AG08396 (cell line): ENCODE measurements at regions not wholly inside any gene's neighbourhood (a gene's known extent, or its start where the extent isn't known, plus 50 kb on each side); places are given as distances from the start of the nearest gene placed in this dataset.
"Not testable (repeated sequence)": the region's sequence is repeated elsewhere in the genome, so short reads cannot be mapped to it uniquely, and the experiment has no call there.

Experiments used
- DNase-seq: peaks from one replicate; pipeline ENCODE4 v3.0.0; 2012; ENCODE audit warnings: low spot score, mixed read lengths

GRCh38 chr3:127439621-127440020 is 150.9 kb downstream of the TPRA1 start:
- DNase-seq = no peak

- DNase-seq = no peak
These were observed 151.1 kb upstream of the PRR20G start for GRCh38 chr3:127438951-127439350.

GRCh38 chr3:127438371-127438770 is 150.5 kb upstream of the PRR20G start:
- DNase-seq = no peak

DNA sequence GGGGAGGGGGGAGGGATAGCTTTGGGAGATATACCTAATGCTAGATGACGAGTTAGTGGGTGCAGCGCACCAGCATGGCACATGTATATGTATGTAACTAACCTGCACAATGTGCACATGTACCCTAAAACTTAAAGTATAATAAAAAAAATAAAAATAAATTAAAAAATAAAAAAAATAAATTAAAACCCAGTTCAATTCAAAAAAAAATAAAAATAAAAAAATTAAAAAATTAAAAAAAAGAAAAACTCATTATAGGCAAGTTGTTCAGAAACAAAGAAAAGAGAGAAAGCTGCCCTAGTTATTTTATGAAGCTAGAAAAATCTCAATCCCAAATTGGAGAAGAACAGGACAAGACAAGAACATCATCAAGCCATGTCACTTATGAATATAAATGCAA is 147.5 kb upstream of the PRR20G start:
- DNase-seq = not testable (repeated sequence)

DNA sequence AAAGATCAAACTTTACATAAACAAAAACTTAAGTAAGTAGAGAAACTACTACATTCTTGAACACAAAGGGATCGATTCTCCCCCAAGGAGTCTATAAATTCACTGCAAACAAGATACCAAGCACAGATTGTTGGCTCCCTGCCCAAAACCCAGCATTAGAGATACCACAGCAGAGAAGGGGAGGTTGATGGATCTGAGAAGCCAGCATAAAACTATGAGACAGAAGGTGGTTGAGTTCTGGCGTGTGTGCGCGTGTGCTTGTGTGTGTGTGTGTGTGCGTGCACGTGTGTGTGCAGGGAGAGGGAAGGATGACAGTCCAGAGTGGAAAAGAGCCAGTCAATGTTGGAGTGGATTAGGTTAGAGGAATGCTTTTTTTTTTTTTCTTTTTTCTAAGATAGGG is 143.2 kb upstream of the PRR20G start:
- no peak for DNase-seq

- DNase-seq = no peak
These were observed 140.6 kb upstream of the PRR20G start for GRCh38 chr3:127428344-127428997.

DNA sequence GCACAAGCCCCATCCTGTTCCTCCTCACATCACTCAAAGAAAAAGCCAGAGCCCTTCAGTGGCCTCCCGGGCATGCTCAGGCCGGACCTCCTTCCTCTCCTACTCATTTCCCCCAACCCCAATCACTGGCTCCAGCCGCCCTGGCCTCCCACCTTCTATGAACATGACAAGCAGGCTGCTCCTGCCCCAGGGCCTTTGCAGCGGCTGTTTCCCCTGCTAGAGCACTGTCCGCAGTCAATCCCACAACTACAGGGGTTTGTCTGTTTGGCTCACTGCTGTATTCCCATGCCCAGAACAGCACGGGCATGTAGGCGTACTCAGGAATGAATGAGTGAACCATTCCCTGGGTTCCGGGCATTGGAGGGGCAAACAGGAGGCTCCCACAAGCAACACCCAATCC is 139.8 kb upstream of the PRR20G start:
- DNase-seq = no peak

DNA sequence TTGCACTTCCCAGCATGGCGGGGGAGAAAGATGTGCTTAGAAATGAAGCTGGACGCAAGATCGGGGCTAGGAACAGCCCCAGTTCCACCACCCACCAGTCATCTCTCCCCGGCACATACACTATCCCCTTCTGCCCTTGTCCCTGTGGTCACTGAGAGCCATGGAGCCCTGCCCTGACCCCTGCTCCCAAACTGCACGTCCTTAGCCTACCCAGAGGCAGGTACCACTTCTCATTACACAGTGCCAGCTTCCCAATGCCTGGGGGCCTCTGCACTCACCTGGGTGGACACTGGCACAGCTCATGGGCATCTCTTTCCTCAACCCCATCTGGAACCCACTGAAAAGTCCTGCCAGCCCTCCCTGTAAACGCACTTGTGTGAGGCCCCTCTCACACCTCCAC is 139.3 kb upstream of the PRR20G start:
- no peak for DNase-seq

DNA sequence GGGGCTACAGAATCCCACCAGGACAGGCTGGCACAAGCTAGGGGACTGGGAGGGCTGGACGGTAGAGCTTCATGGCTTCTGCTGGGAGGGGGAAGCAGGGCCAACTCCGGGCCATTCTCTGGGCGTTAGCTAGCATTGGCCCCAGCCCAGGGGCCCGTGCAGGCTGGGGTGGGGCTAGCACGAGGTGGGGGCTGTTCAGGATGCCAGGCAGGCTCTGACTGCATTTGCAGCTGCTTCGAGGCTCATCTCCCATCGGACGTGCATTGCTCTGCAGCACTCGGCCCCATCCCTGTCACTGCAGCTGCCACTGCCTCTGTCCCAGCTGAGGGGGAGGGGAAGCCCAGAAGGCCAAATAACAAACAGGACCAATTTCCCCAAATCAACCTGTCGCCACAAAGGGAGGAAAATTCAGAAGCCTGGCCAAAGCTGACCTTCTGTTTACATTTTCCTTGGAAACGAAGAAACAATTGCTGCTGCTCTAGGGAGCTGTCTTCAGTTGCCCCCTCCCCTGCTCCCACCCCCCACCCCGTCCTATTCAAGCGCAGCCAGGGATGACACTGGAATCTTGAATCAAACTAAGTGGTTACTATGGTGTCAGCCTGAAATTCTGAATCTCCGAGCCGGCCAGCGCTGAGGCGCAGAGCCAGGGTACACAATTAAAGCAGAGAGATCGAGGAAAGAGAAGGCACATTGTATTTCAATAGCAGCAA is 138.8 kb upstream of the PRR20G start:
- DNase-seq = no peak

GRCh38 chr3:127425505-127426443 is 137.9 kb upstream of the PRR20G start:
- DNase-seq = no peak

- no peak for DNase-seq
These were observed 137.1 kb upstream of the PRR20G start for GRCh38 chr3:127424766-127425504.

- DNase-seq = no peak
These were observed 136.3 kb upstream of the PRR20G start for GRCh38 chr3:127423856-127424765.

DNA sequence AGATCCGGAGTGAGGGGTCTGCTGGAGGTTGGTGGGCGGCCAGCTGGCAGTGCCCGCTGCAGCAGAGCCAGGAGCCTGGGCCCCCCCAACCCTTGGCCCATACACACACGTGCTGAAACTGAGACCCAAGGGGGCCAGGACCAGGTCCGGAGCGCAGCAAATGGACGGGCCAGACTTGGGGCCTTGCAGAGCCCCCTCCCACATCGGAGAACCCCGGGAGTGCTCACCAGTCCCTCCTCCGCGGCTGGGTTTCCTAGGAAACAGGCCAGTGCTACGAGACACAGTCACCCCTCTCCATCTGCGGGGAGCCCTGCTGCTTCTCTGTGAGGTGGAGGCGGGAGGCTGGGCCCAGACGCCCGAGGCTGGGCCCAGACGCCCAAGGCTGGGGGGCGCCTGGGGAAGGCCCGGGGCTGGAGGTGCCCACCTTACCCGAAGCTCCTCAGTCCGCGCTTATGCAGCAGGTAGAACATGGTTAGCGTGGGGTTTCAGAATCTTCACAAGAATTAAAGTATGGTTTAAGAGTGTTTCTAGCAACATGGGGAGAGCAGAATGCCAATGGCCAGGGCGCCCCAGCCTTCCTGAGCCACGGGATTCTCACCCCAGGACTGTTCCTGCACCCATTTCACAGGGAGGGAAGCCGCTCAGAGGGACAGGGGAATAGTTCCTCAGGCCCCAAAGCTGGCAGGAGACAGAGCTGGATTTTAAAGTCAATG is 135.0 kb upstream of the PRR20G start:
- DNase-seq = no peak

DNA sequence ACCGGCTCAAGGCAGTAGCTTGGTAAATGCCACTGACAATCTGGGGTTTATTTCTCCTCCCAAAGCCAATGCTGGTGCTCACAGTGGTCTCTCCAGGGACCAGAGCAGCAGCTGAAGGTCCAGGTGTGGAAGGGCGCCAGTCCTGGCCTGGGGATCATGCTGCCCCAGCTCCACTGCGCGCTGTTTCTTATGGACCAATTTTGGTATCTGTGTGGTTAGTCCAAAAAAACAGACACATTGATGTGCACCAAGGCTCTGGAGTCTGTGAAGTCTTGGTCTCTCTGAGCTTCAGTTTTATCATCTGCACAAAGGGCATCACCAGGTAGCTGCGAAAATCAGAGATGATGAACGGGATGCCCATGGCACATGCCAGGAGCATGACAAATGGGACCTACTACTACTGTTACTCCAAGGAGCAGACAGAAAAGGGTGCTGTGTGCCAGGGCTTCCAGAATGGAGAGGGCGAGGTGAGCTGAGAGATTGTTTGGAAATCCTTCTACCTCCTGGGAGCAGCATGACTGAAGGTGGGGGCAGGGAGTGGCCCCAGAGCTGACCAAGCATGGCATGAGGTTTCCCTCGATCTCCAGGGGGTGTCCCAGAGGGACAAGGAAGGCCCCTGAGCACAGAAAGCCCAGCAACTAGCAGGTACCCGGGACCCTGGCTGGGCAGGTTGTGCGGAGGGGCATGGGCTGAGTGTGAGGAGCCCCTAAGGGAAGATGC is 134.3 kb upstream of the PRR20G start:
- no peak for DNase-seq

- DNase-seq = no peak
These were observed 133.0 kb upstream of the PRR20G start for GRCh38 chr3:127420829-127421228.

- no peak for DNase-seq
These were observed 132.1 kb upstream of the PRR20G start for GRCh38 chr3:127419641-127420553.

DNA sequence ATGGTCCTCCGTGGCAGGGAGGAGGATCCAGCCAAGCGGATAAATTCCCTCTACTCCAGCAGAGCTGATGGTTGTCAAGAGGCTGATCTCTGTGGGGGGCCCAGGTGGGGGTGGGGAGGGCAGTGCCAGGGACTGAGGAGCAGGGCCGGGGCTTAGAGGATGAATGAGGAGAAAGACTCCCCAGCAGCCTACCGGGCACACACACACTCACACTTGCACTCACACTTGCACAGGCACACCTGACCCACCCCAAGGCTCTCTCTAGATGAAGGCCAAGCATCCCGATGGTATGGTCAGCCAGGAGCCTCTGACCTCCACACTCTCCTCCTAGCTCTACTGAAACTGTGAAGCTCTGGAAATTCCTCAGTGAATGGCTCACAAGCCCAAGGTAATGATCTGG is 131.3 kb upstream of the PRR20G start:
- DNase-seq = no peak

DNA sequence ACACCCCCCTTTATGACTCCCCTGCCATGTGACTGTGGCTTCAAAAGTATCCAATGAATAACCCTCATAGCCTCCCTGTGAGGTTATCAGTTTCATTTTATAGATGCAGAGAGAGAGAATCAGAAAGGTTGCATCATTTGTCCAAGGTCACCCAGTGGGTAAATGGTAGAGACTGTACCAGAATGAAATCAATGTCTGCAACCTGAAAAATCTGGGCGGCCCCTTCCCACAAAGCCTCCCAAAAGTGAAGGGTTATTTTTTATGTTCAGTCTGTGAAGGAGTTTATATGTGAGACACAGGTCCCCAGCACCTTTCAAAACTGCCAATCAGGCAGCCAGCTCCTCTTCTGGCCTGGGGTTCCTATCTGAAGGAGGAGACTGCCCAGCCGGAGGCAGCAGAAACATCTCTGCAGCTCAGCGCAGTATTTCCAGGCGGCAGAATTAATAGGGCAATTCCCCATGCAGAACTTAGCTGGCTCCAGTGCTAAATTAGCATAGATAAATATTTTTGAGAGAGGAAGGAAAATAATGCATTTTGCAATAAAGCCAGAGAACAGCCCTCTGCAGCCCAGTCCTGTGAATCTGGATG is 130.8 kb upstream of the PRR20G start:
- no peak for DNase-seq
